SKM-1 treated with dmso at 0.1 percent for 144 hours (cell line): ENCODE measurements at regions not wholly inside any gene's neighbourhood (a gene's known extent, or its start where the extent isn't known, plus 50 kb on each side); places are given as distances from the start of the nearest gene placed in this dataset.

Source experiments
- DNase-seq: peaks from one replicate; lab custom pipeline; 2025; ENCODE audit not compliant: unreplicated experiment; lab: John Stamatoyannopoulos, UW

GRCh38 chr6:127053875-127054235 lies 64.6 kb upstream of the RSPO3 start:
- DNase-seq, result no peak

DNA sequence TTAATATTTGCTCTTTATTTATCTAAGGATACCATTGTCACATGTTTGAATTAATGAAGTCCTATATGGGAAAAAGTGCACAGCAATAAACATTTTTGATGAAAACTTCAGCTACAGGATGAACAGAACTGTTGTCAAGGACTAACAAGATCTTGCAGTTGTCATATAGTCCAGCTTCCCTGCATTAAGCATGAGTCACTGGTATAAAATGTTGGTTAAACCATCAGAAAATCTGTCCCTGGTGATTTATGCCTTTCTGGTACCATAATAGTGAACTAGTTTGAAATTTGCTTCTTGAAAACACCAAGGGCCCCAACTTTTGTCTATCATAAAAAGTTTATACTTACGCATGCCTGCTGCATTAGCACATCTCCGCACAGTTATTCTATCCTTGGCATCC lies 60.4 kb upstream of the RSPO3 start:
- no peak for DNase-seq

GRCh38 chr6:127058936-127059335 lies 59.5 kb upstream of the RSPO3 start:
- no peak for DNase-seq
